GM18858 (cell line): ENCODE measurements at regions not wholly inside any gene's neighbourhood (a gene's known extent, or its start where the extent isn't known, plus 50 kb on each side); places are given as distances from the start of the nearest gene placed in this dataset.

Experiments used
- ATAC-seq: cut with Tn5 transposase; IDR thresholded peaks from one replicate; pipeline ENCODE4 v1.9.1; 2021; ENCODE audit not compliant: unreplicated experiment

GRCh38 chr5:162323466-162323865, 255.9 kb downstream of the GABRG2 start:
- ATAC-seq, result no peak

DNA sequence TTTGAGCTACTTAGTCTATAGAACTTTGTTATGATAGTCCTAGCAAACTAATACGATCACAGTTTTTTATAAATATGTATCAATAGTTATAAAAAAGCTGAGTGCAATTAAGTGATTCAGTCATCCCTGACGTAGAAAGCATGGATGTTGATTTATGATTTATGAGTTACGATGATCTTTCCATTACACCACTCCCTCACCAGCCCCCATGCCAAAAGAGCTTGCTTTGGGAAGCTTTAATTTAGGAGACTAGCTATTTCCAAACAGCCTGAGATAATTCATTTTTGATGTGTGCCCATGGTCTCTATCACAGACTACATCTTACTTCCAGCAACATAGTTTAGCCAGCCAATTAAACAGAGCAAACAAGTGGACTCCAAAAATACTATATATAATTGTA, 256.8 kb downstream of the GABRG2 start:
- no peak for ATAC-seq

GRCh38 chr5:162325143-162325727, 257.7 kb downstream of the GABRG2 start:
- ATAC-seq, result no peak

DNA sequence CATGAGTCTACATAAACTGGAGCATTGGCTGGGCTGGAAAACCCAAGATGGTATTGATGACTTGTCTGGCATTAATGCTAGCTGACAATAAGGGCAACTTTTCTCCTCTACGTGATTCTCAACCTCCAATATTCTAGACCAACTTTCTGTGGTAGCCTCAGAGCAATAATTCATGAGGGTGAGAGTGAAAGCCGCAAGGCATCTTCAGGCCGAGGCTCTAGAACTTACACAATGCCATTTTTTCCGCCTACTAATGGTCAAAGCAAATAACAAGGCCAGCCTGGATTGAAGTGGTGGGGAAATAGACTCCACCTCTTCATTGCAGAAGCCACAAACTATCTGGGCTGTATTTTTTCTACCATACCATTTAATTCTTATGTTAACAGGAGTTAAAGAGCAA, 267.4 kb downstream of the GABRG2 start:
- ATAC-seq, result no peak

- ATAC-seq, result no peak
These were observed 292.9 kb downstream of the GABRG2 start for GRCh38 chr5:162360373-162360931.

DNA sequence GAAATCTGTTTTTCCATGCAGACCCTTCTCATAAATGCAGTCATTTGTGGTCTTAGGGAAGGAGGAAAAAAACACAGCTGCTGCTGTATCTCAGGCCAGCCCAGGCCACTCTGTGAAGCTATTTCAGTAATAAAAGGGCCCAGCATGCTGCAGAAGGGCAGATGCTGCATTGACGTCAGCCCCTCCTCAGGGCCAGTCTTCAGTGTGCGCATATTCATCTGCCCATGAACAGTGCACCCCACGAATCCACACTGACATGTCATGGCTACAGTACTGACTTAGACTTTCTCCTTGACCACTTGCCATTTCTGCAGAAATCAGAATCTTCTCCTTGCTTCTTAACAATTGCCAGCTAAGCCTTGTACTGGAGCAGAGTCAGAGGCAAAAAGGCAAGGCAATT, 304.7 kb downstream of the GABRG2 start:
- ATAC-seq, result no peak

- no peak for ATAC-seq
These were observed 310.3 kb downstream of the GABRG2 start for GRCh38 chr5:162377895-162378294.

GRCh38 chr5:162382839-162383238, 315.3 kb downstream of the GABRG2 start:
- no peak for ATAC-seq

DNA sequence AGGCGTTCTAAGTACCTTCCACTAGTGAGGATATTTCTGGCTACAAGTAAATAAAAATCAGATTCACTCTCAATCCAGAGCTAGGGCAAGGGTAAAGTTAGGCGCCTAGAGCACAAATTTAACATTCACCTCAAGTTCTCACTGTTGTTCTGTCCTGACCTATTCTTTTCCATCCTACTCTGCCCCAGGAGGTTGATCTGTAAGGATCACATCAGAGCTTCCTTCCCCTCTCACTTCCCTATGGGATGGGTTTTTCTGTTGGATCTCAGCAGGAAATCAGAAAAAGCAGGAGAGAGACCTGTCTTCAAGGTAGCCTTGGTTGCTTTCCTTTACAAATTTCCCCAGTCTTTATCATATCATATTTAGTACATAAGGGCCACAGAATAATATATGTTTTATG, 316.7 kb downstream of the GABRG2 start:
- ATAC-seq, result no peak

- no peak for ATAC-seq
These were observed 324.3 kb downstream of the GABRG2 start for GRCh38 chr5:162391833-162392232.

GRCh38 chr5:162392336-162392735, 324.8 kb downstream of the GABRG2 start:
- ATAC-seq, result no peak

DNA sequence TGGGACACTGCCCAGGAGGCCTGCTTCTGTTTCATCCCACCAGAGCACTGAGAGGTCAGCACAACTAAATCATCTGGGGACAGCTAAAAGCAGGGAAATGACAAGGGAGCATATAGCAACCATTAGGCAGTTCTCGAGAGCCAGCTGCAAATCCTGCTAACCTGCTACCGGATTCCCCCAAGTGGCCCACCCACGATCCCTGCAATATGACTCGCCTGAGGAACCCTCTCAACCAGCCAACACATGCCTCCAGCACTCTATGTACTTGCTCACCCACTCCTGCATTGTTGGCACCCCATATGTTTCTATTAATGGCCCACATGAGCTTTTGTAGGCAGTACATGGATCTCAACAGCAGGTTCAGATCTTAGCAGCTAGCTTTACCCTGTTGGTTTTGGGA, 326.0 kb downstream of the GABRG2 start:
- ATAC-seq, result no peak

GRCh38 chr5:162407614-162408013, 340.0 kb downstream of the GABRG2 start:
- ATAC-seq, result no peak

DNA sequence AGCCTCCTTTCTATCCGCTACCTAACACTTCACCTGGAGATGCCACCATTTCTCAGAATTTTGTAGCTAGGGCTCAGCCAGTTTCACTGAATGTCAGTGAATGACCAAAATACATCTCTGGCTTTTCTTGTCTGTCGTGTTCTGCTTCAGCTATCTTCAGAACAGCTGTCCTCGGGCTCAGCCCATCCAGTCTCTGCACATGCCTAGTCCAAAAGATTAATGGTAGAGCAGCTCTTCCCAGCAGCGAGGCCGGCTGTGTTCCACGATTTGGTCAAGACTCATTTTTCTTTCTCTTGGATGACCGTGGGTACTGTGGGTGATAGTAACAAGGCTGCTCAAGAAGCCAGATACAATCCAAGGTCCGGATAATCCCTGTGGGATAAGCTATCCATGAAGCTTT, 342.8 kb downstream of the GABRG2 start:
- ATAC-seq, result no peak

DNA sequence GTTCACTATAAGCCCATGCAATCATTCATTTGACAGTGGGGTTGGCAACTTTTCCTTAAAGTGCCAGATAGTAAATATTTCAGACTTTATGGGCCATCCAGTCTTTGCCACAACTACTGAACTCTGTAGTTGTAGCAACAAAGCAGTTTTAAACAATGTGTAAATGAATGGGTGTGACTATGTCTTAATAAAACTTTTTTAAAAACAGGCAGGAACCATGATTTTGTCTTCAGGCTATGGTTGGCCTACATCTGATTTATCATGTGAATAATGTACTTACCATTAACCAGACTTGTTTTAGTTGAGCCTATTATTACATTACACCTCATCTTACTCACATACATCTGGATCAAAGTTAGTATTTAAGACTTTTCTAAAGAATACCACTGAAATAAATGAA, 361.6 kb downstream of the GABRG2 start:
- no peak for ATAC-seq

DNA sequence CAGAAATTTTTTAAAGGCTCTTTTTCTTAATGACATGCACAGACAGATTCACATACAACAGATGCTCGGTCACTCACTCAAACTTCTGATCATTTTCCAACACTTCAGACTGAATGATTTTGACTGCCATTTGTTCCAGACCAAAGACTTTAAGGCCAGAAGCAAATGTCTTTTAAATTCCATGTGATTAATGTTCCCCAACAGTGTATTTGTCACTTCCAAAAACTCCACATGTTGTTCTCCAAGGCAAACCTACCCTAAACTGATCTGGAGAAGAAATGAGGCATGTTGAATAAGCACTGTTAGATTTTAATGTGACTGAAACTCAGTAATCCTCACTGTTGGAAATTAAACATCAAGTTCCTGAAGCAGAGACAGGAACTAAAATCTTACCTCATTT, 366.7 kb downstream of the GABRG2 start:
- no peak for ATAC-seq

DNA sequence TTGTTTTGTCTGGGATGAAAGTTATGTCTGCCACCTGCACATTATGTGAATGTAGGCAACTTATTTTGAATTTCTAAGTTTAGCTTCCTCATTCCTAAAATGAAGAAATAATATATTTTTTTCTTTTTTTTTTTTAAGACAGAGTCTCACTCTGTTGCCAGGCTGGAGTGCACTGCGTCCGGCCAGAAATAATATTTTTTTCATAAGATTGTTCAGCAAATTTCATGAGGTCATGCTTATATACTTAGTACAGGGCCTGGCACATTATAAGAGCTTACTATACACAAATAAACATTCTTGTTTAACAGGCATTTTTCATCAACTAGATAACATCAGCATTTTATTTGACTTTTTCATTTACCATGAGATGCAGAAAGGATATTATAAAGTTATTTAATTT, 368.5 kb downstream of the GABRG2 start:
- no peak for ATAC-seq

- ATAC-seq, result no peak
These were observed 376.7 kb downstream of the GABRG2 start for GRCh38 chr5:162444129-162444762.

DNA sequence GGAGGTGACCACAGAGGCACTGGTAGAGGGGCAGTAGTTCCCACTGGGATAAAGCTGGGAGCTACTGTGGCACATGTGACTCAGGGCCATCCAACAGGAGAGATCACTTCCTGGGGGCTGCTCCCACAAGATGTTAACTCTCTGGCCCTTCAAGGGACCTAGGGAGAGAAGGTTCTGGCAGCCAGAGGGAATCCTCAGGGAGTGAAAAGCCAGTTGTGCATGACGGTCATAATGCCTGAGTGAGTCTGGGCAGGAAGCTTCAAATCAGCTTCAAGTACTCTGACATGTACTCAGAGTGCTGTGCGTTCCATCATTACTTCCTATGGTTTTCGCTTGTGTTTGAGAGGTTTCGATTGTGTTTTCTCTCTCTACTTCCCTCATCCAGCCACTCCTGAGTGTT, 388.5 kb downstream of the GABRG2 start:
- ATAC-seq, result no peak

- no peak for ATAC-seq
These were observed 398.4 kb downstream of the GABRG2 start for GRCh38 chr5:162466011-162466410.

DNA sequence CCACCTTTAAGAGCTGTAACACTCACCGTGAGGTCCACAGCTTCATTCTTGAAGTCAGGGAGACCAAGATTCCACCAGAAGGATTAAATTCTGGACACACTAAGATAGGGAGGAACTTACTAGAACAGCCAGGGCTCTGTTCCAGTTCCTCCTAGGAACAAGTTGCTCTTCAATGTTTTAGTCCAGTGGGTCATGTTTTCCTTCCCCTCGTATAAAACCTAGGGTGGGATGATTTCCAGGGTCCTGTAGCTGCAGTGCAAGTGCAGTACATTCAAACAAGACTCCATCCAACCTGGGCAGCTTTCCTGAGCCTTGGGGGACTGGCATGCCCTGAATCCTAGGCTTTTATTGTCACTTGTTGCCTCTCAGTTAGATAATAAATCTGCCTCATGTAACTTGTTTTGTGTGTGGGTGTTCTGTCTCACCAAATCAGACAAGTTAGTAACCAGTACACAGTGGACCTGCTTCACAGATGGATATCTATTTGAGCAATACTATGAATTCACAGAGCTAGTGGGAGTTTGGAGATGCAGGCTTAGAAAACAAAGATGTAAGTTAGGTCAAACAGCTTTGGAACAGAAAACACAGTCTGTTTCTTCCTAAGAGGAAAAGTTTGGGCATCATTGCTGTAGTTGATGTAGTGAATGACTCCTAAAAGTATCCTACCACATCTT, 405.6 kb downstream of the GABRG2 start:
- ATAC-seq, result no peak

- no peak for ATAC-seq
These were observed 406.7 kb downstream of the GABRG2 start for GRCh38 chr5:162474239-162474638.
